SK-N-SH (cell line): ENCODE measurements at regions not wholly inside any gene's neighbourhood (a gene's known extent, or its start where the extent isn't known, plus 50 kb on each side); places are given as distances from the start of the nearest gene placed in this dataset.

Experiments used
- CTCF ChIA-PET: fragments of 300-600, 350-600 bp; formaldehyde crosslinking; extraction: SDS; loops from one replicate; lab custom pipeline; 2021; lab: Yijun Ruan, JAX
- POLR2A ChIA-PET: fragments of 350-600 bp; sonication (Branson Sonifier 250); formaldehyde crosslinking; extraction: SDS; loops from one replicate; lab custom pipeline; 2020; ENCODE audit warnings: antibody characterized with exemption, inconsistent platforms; lab: Yijun Ruan, JAX
- DNase-seq: peaks from one replicate; pipeline ENCODE4 v3.0.0; 2012
- H2AFZ ChIP-seq: fragments of 200-600 bp; sonication (generic); 2 replicates; pipeline ENCODE4 v1.8.1; 2016; ENCODE audit warnings: antibody characterized with exemption, mild to moderate bottlenecking, low read depth
- H3F3A ChIP-seq: fragments of 200-600 bp; sonication (generic); replicated peaks from 2 replicates; pipeline ENCODE3; 2016; ENCODE audit warnings: antibody characterized with exemption, mild to moderate bottlenecking; ENCODE audit not compliant: insufficient read depth
- H3K27ac ChIP-seq, 2 experiments: fragments of 200-500 bp in 1 of 2; fragments of 200-600 bp in 1 of 2; sonication (Bioruptor generic) in 1 of 2; sonication (generic), shearing (Covaris generic) in 1 of 2; 2 replicates each; pipeline versions ENCODE4 v1.5.1 to v1.6.1; 2014 to 2016; ENCODE audit warnings: low read depth in 2 of 2, inconsistent platforms in 1 of 2, low read length in 1 of 2, mild to moderate bottlenecking in 1 of 2, mixed read lengths in 1 of 2
- H3K27me3 ChIP-seq: fragments of 200-600 bp; sonication (generic), shearing (Covaris generic); 2 replicates; pipeline ENCODE4 v1.6.1; 2016; ENCODE audit warnings: mixed run types; ENCODE audit not compliant: insufficient read depth
- H3K36me3 ChIP-seq, 2 experiments: fragments of 200-500 bp in 1 of 2; fragments of 200-600 bp in 1 of 2; sonication (Bioruptor generic) in 1 of 2; sonication (generic) in 1 of 2; replicated peaks in 1 of 2; 2 replicates each; pipeline versions ENCODE3 to v1.5.1; 2014 to 2016; ENCODE audit warnings: low read length in 1 of 2, mild to moderate bottlenecking in 1 of 2; ENCODE audit not compliant: insufficient read depth in 2 of 2, control insufficient read depth in 1 of 2
- H3K4me1 ChIP-seq, 2 experiments: fragments of 200-500 bp in 1 of 2; fragments of 200-600 bp in 1 of 2; sonication (Bioruptor generic) in 1 of 2; sonication (generic), shearing (Covaris generic) in 1 of 2; 2 replicates each; pipeline versions ENCODE4 v1.5.1 to v1.6.1; 2014 to 2016; ENCODE audit warnings: low read depth in 1 of 2, low read length in 1 of 2, mixed run types in 1 of 2; ENCODE audit not compliant: insufficient read depth in 2 of 2, control insufficient read depth in 1 of 2
- H3K4me2 ChIP-seq: fragments of 200-600 bp; sonication (generic), shearing (Covaris generic); 2 replicates; pipeline ENCODE4 v1.6.1; 2017; ENCODE audit warnings: mixed run types
- H3K4me3 ChIP-seq, 2 experiments: fragments of 200-500 bp in 1 of 2; fragments of 200-600 bp in 1 of 2; sonication (Bioruptor generic) in 1 of 2; sonication (generic), shearing (Covaris generic) in 1 of 2; 2 replicates each; pipeline versions ENCODE4 v1.5.1 to v1.8.1; 2014 to 2016; ENCODE audit warnings: low read depth in 2 of 2, inconsistent platforms in 1 of 2, low read length in 1 of 2, mild to moderate bottlenecking in 1 of 2, mixed read lengths in 1 of 2, moderate library complexity in 1 of 2
- H3K79me2 ChIP-seq: fragments of 200-600 bp; sonication (generic); 2 replicates; pipeline ENCODE4 v1.8.1; 2017; ENCODE audit warnings: mild to moderate bottlenecking; ENCODE audit not compliant: insufficient read depth
- H3K9ac ChIP-seq: fragments of 200-600 bp; sonication (generic); 2 replicates; pipeline ENCODE4 v1.6.1; 2017; ENCODE audit warnings: mixed run types
- H3K9me2 ChIP-seq: fragments of 200-600 bp; sonication (generic); 2 replicates; pipeline ENCODE4 v1.6.1; 2017; ENCODE audit warnings: mixed run types
- H3K9me3 ChIP-seq: fragments of 200-600 bp; sonication (generic); 2 replicates; pipeline ENCODE4 v1.6.1; 2017; ENCODE audit warnings: mixed run types, mild to moderate bottlenecking, moderate library complexity
- H4K20me1 ChIP-seq: fragments of 200-600 bp; sonication (generic); 2 replicates; pipeline ENCODE4 v1.6.1; 2017; ENCODE audit warnings: mild to moderate bottlenecking, mixed run types; ENCODE audit not compliant: insufficient read depth
- CHD2 ChIP-seq: fragments of 150-350 bp; IDR thresholded peaks from 2 replicates; pipeline ENCODE4 v1.6.1; 2018; ENCODE audit warnings: low read length; ENCODE audit not compliant: partially characterized antibody
- EZH2phosphoT487 ChIP-seq: fragments of 200-600 bp; sonication (generic); IDR thresholded peaks from 2 replicates; pipeline ENCODE4 v1.6.1; 2017; ENCODE audit warnings: low read depth, mixed run types, mild to moderate bottlenecking, antibody characterized with exemption, moderate library complexity, borderline replicate concordance
- FOSL2 ChIP-seq: IDR thresholded peaks from 2 replicates; pipeline ENCODE4 v1.4.0; 2012; ENCODE audit warnings: low read depth, mild to moderate bottlenecking, moderate library complexity, borderline replicate concordance
- FOXM1 ChIP-seq: IDR thresholded peaks from 2 replicates; pipeline ENCODE4 v1.4.0; 2012; ENCODE audit warnings: low read depth, mild to moderate bottlenecking
- JUND ChIP-seq: IDR thresholded peaks from 2 replicates; pipeline ENCODE4 v1.4.0; 2012
- MXI1 ChIP-seq: IDR thresholded peaks from 2 replicates; pipeline ENCODE4 v1.6.1; 2012; ENCODE audit warnings: mild to moderate bottlenecking, low read depth, low read length, improper control_type of control experiment
- NRF1 ChIP-seq: IDR thresholded peaks from 2 replicates; pipeline ENCODE4 v1.6.1; 2012; ENCODE audit warnings: low read depth, mild to moderate bottlenecking, low read length
- POLR2AphosphoS5 ChIP-seq: IDR thresholded peaks from 2 replicates; pipeline ENCODE4 v1.6.1; 2012; ENCODE audit warnings: low read depth, low read length
- SIN3A ChIP-seq: IDR thresholded peaks from 2 replicates; pipeline ENCODE4 v1.6.1; 2012; ENCODE audit warnings: low read depth, mild to moderate bottlenecking, low read length, moderate library complexity, borderline replicate concordance
- SMC3 ChIP-seq: IDR thresholded peaks from 2 replicates; pipeline ENCODE4 v1.6.1; 2012; ENCODE audit warnings: low read depth, low read length, improper control_type of control experiment
- TCF12 ChIP-seq: IDR thresholded peaks from 2 replicates; pipeline ENCODE4 v1.4.0; 2012
- YY1 ChIP-seq: IDR thresholded peaks from 2 replicates; pipeline ENCODE4 v1.4.0; 2012; ENCODE audit warnings: low read depth, mild to moderate bottlenecking
- WGBS: methylation state at CpG from one replicate; pipeline ENCODE4 v1.1.6; 2017; ENCODE audit warnings: low lambda C conversion rate; 5-methylcytosine and 5-hydroxymethylcytosine counted together
- TF ChIP-seq, protein P1 (sequence below): IDR thresholded peaks from 2 replicates; pipeline ENCODE4 v1.4.0; 2012; ENCODE audit warnings: low read depth
- TF ChIP-seq, protein P2 (sequence below): fragments of 150-350 bp; IDR thresholded peaks from 2 replicates; pipeline ENCODE4 v1.6.1; 2017; ENCODE audit warnings: antibody characterized with exemption, low read length, low read depth, borderline replicate concordance
- TF ChIP-seq, protein P3 (sequence below): IDR thresholded peaks from 2 replicates; pipeline ENCODE4 v1.4.0; 2012; ENCODE audit warnings: low read depth, borderline replicate concordance
- TF ChIP-seq, protein P4 (sequence below): fragments of 200-600 bp; sonication (generic); IDR thresholded peaks from 2 replicates; pipeline ENCODE4 v1.6.1; 2017; ENCODE audit warnings: antibody characterized with exemption, mild to moderate bottlenecking, moderate library complexity
- TF ChIP-seq, protein P5 (sequence below): fragments of 150-350 bp; IDR thresholded peaks from 2 replicates; pipeline ENCODE4 v1.6.1; 2016; ENCODE audit warnings: mild to moderate bottlenecking, low read depth, low read length

DNA sequence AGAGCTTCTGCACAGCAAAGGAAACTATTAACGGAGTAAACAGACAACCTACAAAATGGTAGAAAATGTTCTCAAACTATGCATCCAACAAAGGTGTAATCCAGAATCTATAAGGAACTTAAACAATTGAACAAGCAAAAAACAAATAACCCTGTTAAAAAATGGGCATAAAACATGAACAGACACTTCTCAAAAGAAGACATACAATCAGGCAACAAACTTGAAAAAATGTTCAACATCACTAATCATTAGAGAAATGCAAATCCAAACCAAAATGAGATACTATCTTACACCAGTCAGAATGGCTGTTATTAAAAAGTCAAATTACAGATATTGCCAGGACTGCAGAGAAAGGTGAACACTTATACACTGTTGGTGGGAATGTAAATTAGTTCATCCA, 309.6 kb upstream of the KLF3 start:
- ChIA-PET POLR2A (no interaction called here), CTCF (no interaction called here)
- 75% methylated on average over 1 of the region's 1 CpG for WGBS
- Histone ChIP-seq H3K9me3 (no peaks in the 10 kb centered on the region), H3F3A (no peaks in the 10 kb centered on the region), H3K36me3 (no peaks in the 10 kb centered on the region), H2AFZ (no peak overlapping the region), H3K27ac (no peak overlapping the region), H3K9ac (no peak overlapping the region), H3K9me2 (no peaks in the 10 kb centered on the region), H3K4me2 (no peak overlapping the region), H3K27me3 (no peaks in the 10 kb centered on the region), H3K79me2 (no peaks in the 10 kb centered on the region), H3K4me3 (no peak overlapping the region), H4K20me1 (no peaks in the 10 kb centered on the region), H3K4me1 (no peaks in the 10 kb centered on the region)
- TF ChIP-seq, protein P1, sequence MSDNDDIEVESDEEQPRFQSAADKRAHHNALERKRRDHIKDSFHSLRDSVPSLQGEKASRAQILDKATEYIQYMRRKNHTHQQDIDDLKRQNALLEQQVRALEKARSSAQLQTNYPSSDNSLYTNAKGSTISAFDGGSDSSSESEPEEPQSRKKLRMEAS = no peak
- TF ChIP-seq, protein P2, sequence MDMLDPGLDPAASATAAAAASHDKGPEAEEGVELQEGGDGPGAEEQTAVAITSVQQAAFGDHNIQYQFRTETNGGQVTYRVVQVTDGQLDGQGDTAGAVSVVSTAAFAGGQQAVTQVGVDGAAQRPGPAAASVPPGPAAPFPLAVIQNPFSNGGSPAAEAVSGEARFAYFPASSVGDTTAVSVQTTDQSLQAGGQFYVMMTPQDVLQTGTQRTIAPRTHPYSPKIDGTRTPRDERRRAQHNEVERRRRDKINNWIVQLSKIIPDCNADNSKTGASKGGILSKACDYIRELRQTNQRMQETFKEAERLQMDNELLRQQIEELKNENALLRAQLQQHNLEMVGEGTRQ = no peak
- TF ChIP-seq SMC3 (no peak), SIN3A (no peak), NRF1 (no peak), EZH2phosphoT487 (no peak), MXI1 (no peak), YY1 (no peak), JUND (no peak), FOXM1 (no peak), POLR2AphosphoS5 (no peak), TCF12 (no peak), CHD2 (no peak), FOSL2 (no peak)
- TF ChIP-seq, protein P3, sequence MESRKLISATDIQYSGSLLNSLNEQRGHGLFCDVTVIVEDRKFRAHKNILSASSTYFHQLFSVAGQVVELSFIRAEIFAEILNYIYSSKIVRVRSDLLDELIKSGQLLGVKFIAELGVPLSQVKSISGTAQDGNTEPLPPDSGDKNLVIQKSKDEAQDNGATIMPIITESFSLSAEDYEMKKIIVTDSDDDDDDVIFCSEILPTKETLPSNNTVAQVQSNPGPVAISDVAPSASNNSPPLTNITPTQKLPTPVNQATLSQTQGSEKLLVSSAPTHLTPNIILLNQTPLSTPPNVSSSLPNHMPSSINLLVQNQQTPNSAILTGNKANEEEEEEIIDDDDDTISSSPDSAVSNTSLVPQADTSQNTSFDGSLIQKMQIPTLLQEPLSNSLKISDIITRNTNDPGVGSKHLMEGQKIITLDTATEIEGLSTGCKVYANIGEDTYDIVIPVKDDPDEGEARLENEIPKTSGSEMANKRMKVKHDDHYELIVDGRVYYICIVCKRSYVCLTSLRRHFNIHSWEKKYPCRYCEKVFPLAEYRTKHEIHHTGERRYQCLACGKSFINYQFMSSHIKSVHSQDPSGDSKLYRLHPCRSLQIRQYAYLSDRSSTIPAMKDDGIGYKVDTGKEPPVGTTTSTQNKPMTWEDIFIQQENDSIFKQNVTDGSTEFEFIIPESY = no peak
- TF ChIP-seq, protein P4, sequence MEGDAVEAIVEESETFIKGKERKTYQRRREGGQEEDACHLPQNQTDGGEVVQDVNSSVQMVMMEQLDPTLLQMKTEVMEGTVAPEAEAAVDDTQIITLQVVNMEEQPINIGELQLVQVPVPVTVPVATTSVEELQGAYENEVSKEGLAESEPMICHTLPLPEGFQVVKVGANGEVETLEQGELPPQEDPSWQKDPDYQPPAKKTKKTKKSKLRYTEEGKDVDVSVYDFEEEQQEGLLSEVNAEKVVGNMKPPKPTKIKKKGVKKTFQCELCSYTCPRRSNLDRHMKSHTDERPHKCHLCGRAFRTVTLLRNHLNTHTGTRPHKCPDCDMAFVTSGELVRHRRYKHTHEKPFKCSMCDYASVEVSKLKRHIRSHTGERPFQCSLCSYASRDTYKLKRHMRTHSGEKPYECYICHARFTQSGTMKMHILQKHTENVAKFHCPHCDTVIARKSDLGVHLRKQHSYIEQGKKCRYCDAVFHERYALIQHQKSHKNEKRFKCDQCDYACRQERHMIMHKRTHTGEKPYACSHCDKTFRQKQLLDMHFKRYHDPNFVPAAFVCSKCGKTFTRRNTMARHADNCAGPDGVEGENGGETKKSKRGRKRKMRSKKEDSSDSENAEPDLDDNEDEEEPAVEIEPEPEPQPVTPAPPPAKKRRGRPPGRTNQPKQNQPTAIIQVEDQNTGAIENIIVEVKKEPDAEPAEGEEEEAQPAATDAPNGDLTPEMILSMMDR = no peak
- TF ChIP-seq, protein P5, sequence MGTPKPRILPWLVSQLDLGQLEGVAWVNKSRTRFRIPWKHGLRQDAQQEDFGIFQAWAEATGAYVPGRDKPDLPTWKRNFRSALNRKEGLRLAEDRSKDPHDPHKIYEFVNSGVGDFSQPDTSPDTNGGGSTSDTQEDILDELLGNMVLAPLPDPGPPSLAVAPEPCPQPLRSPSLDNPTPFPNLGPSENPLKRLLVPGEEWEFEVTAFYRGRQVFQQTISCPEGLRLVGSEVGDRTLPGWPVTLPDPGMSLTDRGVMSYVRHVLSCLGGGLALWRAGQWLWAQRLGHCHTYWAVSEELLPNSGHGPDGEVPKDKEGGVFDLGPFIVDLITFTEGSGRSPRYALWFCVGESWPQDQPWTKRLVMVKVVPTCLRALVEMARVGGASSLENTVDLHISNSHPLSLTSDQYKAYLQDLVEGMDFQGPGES = no peak
- no peak for DNase-seq
